ENCODE measurements at regions not wholly inside any gene's neighbourhood (a gene's known extent, or its start where the extent isn't known, plus 50 kb on each side); places are given as distances from the start of the nearest gene placed in this dataset.

DNA sequence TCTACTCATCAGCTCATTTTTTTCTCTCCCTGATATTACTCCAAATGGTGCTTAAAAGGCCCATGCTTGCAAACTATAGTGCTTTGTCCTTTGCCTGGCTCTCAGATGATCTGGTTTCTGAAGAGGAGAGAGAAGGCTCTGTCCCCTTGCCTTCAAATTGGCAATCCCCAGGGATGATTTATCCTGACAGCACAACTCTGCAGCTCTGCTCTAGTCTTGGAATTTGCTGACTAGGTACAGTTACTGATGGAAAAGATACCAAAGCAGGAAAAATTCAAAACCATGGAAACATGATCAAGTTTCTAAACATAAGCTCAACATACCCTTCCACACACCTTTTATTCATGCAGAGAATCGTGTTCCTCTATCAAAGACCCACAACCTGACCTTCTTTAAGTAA, 106.7 kb upstream of the CADPS start:
- no peak for DNase-seq

GRCh38 chr3:62982795-62983455, 107.7 kb upstream of the CADPS start:
- DNase-seq, result no peak

GRCh38 chr3:62986061-62986460, 110.8 kb upstream of the CADPS start:
- no peak for DNase-seq

GRCh38 chr3:62987721-62988120, 112.5 kb upstream of the CADPS start:
- DNase-seq, result no peak

DNA sequence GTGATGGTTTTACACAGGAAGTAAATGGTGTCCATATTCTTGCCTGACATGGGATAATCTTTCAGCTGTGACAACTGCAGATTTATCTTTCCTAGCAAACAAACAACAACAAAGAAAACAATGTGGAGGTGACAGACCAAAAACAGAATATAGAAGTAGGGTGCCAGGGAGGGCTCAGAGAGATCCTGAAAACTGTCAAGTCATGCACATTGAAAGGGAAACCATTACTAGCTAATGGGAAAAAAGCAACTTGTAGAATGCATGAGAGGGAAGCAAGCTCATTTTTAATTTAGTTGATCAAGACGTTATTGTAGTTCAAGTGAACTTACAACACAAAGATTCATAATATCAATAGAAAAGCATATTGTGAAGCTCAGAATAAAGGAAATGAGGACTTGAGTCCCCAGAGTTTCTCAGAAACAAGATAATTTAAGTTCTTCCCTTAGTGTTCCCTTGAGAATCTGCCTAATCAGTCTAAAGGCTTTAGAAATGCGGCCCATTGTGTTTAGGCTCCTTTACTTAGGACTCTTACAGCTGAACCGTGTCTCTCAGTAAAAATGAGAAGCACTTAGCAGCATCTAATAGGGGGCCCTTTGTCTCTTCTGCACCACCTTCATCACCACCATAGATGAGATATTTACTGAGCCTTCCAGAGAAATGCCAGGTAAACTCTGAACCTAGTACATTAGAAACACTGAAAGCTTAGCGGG, 115.6 kb upstream of the CADPS start:
- no peak for DNase-seq

- DNase-seq, result no peak
Measured at GRCh38 chr3:62992520-62992919, 117.3 kb upstream of the CADPS start.

DNA sequence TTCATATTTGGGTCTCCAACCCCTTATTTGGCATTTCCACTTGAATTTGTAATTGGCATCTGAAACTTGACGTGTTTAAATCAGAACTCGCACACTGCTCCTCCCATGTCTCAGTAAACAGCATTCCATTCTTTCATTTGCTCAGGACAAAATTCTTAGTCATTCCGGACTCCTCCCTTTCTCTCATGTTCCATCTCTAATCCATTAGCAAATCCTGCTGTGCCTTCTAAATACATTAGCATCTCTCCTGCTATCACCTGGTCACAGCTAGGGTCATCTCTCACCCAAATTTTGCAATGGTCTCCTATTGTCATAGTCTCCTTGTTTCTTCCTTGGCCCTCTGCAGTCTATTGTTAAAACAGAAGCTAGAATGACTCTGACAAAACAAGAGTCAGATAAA, 119.9 kb upstream of the CADPS start:
- DNase-seq, result no peak

- DNase-seq, result no peak
Measured at GRCh38 chr3:62995530-62995929, 120.3 kb upstream of the CADPS start.

GRCh38 chr3:62997369-62997768, 122.2 kb upstream of the CADPS start:
- no peak for DNase-seq

GRCh38 chr3:62999158-62999557, 123.9 kb upstream of the CADPS start:
- DNase-seq, result no peak

GRCh38 chr3:62999791-63000190, 124.6 kb upstream of the CADPS start:
- DNase-seq, result no peak

DNA sequence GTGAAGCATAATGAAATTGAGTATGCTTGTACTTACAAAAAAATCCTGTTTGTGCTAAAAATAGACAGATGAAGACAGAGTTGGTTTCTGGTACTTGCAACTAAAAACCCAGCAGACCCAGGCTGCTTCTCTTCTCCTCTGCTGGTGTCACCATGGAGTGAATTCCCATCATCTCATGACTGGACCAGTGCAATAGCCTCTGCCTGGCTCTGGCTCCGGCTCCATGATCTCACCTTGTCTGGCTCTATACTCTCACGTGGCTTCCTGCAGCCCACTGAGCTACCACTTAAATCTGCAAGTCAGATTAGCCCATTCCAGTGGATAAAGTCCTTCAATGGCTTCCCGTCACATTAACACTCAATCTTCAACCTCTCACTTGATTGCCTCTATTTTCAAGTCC, 129.2 kb upstream of the CADPS start:
- no peak for DNase-seq

DNA sequence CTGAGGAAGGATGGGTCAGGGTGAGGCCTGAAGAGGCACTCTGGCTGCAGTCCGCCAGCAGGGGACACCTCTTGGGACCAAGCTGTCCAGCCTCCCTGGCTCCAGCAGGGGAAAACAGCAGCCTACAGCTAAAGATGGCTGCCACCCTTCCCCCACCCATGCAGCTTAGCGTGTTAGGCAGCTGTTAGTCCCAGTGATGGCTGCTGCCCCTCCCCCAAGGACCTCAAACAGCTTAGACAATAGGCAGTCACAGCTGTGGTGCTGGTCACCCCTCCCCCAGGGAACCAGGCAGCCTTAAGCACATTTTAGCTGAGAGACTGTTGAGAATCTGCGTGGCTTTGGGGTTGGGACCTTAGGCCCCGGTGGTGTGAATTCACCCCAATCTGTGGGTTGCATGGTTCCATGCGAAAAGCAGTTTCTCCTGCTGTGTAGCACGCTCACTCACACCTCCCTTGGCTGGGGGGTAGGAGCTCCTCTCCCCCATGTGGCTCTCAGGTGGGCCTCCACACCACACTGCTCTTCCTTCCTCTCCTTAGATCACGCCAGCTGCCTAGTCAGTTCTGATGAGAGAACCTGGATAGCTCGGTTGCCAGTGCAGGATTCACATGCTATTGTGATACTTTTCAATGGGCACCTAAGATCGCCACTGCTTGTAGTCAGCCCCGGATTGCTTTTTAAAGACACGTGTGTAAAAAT, 140.5 kb upstream of the CADPS start:
- peak; percentile 2 for DNase-seq

DNA sequence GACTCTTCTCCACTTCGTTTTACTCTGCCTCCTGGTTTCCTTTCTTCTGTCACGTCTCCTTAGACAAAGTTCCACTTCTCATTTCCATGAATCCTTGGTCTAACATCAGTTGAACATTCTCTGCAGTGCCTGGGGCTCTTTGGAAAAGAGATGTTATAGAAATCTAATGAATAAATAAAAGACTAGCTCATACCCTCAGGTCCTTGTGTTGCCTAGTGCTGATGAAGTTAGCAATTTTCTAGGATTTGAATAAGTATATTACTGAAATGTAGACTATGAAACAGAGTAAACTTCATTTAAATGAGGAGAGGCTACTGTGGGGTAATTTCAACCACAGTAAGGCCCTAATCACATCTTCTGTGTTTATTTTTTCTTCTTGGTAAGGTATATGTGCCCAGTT, 146.9 kb upstream of the CADPS start:
- DNase-seq, result no peak

- DNase-seq, result no peak
Measured at GRCh38 chr3:63026722-63027121, 151.5 kb upstream of the CADPS start.

GRCh38 chr3:63029326-63029725, 154.1 kb upstream of the CADPS start:
- DNase-seq, result no peak

DNA sequence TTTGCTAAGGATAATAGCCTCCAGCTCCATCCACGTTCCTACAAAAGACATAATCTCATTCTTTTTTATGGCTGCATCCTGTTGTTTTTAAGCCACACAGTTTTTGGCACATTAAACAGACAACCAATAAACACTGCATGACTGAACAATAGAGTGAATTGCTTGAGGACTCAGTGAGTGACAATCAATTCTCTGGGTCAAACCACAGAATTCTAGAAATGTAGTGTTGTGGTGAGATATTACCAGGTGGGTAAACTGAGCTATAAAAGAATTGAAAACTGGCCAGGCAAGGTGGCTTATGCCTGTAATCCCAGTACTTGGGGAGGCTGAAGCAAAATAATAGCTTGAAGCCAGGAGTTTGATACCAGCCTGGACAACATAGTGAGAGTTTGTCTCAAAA, 154.7 kb upstream of the CADPS start:
- no peak for DNase-seq

GRCh38 chr3:63030666-63031065, 155.4 kb upstream of the CADPS start:
- DNase-seq, result no peak

DNA sequence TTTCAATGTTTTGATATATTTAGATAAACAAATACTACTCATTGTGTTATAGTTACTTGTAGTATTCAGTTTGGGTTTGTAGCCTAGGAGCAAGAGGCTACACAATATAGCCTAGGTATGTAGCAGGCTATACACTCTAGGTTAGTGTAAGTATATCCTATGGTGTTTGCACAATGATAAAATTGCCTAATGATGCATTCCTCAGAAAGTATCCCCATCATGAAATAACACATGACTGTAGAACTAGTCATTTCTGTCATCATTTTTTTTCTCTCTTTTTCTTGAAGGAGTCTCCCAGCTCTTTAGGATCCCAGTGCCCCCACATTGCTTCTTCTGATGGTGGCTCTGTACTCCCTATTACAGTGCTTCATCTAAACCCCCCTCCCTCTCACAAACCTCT, 157.7 kb upstream of the CADPS start:
- no peak for DNase-seq

GRCh38 chr3:63034101-63034500, 158.9 kb upstream of the CADPS start:
- DNase-seq, result no peak

DNA sequence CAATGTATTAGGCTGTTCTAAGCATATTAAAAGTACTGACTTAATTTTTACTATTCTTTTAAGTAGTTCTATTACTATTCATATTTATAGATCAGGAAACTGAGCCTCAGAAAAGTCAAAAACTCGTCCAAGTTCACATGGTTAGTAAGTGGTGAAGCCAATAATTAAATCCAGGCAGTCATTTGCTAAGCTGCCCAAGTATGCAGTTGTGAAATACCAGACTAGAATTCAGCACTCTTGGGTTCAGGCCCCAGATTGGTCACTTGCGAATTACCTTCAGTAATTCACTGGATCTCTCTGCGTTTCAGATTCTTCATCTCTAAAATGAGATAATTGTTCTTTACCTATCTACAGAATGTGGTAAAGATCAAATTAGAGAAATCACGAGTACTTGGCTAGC, 161.9 kb upstream of the CADPS start:
- no peak for DNase-seq

DNA sequence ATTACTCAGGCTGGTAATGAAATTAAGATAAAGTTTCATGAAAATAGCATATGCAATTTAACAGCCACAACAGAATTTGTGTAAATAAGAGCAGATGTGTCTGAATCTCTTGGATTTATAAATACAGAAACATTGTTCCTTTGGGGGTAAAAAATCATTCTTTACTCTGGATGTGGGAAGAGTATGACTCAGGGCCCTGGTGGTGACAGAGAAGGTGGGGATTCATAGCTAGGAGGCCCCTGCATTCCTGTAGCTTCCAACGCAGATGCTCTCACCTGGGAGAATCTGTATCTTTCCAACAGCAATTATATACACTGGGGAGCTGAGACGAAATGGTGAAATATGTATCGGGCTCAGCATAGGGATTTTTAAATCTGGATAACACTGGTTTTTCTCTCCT, 167.6 kb upstream of the CADPS start:
- DNase-seq, result no peak

DNA sequence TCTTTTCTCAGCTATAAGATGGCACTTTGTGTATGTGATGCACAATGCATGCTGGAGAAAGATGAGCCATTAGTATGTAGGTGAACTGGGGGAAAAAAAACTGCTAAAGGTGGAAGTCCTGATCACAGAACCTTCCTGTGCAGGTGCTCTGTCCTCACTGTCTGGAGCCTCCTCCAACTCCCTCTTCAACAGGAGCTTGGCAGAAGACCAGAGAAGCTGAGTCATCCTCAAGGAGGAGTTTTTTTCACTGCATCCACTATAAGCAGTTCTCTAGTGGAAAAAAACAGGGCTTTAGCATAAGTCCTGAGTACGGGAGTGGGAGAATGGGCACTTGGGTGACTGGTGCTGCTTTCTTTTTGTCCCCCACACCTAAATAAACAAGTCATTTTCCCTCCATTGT, 168.4 kb upstream of the CADPS start:
- no peak for DNase-seq
